ENCODE measurements at regions not wholly inside any gene's neighbourhood (a gene's known extent, or its start where the extent isn't known, plus 50 kb on each side); places are given as distances from the start of the nearest gene placed in this dataset.
"Not testable (repeated sequence)": the region's sequence is repeated elsewhere in the genome, so short reads cannot be mapped to it uniquely, and the experiment has no call there.

- no peak for DNase-seq
Observed at GRCh38 chr1:98112626-98113025, 191.8 kb upstream of the DPYD start.

GRCh38 chr1:98110674-98111073, 189.8 kb upstream of the DPYD start:
- no peak for DNase-seq

DNA sequence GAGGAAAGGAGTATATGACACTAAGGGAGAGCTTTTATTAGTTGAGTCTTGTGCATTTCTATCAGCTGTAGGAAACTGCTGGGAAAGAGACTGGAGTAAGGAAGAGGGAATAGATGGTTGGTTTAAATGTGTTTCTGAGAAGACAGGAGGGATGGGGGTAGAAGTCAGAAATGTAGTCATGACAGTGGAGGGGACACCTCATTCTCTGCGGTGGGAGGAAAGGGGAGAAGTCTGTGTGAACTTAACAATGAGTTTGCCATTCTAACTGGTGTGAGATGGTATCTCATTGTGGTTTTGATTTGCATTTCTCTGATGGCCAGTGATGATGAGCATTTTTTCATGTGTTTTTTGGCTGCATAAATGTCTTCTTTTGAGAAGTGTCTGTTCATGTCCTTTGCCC, 187.5 kb upstream of the DPYD start:
- not testable (repeated sequence) for DNase-seq

DNA sequence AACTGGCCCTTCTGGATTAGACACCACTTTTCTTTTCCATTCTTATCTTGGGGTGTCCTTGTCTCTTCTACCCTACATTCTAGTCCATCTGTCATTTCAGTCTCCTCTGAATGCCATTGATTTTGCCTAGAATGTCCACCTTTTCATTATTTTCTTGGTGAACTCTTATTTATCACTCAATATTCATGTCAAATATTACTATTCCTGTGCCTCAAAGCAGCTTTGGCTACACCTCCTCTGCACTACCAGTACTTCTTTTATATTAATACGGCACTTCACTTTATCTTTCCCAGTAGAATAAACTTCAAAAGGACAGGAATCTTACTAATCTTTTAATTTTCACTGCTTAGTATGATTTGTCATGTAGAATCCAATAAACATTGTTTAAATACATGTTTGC, 186.4 kb upstream of the DPYD start:
- no peak for DNase-seq

DNA sequence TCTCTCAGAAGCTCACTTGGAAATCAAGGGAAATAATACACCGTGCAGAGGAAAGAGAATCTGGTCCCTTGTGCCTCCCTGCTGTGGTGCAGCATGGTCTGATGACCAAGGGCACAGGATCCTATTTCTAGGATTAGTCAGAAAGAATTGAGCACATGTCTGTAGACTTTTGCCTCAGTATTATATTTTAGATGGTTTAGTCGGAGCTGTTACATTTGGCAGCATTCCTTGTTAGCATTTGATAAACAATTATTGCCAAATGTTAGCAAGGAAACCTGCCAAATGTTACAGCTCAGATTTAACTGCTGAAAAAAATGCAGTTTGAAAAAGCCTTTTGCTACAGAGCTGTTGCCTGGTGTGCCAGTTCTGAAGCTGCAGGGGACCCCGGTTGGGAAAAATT, 183.5 kb upstream of the DPYD start:
- DNase-seq, result no peak

DNA sequence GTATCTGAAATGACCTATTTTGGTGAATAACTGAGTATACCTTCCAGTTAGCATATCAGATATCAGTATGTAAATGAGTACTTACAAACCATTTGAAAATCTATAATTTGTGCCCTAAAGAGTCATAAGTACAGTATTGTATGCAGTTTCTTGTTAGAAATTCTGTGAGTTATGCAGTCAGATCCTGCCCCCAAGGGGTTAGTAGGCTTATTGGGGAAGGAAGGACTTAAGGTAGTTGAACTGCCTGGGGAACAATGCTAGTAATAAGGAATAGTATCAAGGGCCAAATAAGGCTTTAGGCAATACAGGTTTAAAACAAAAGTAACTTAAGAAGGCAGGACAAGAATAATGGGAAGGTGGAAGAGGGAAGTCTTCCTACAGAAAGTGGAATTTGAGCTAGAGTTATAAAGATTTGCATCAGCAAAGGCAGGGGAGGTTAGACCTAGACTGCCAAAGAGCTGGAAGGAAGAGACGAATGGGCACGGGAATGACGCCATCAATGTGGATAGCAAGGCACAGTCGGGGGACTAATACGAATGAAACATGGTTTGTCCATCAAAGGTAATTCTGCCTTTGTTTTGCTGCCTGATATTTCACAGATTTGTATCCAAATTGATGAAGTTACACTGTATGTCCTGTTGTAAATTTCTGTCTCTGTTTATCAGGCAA, 182.9 kb upstream of the DPYD start:
- peak; percentile 7 for DNase-seq

- DNase-seq, result no peak
Observed at GRCh38 chr1:98102345-98103030, 181.7 kb upstream of the DPYD start.

DNA sequence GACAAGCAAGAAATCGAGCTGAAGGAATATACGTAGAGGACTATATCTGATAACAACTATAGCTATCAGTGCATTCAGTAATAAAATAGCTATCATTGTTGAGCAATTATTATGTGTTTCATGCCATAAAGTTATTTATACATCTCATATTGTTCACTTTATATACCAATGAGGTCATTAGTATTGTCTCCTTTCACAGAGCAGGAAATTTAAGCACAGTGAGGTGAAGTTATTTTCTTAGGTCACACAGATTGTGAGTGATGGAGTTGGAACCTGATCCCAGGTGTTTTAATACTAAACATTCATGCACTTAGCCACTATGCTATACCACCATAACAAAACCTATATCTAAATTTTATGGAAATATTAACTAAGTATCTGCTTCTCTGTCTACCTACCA, 180.5 kb upstream of the DPYD start:
- DNase-seq, result no peak

DNA sequence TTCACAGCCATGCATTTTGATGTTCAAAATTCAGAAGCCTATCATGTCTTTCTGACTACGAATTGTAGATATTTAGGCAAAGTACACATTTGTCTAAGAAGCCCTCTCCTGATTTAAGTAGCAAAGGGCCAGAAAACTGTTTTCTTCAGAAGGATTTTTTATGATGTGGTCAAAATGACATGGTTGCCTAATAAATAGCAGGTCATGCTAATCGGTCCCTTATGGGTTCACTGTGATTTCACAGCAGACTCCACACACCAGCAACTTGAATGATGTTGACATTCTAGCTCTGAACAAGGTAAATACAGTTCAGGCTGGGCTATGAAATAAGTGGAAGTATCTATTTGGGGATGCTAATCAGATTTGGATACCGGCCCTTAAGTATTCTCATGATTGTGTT, 178.7 kb upstream of the DPYD start:
- DNase-seq, result no peak

- no peak for DNase-seq
Observed at GRCh38 chr1:98098473-98098872, 177.6 kb upstream of the DPYD start.

DNA sequence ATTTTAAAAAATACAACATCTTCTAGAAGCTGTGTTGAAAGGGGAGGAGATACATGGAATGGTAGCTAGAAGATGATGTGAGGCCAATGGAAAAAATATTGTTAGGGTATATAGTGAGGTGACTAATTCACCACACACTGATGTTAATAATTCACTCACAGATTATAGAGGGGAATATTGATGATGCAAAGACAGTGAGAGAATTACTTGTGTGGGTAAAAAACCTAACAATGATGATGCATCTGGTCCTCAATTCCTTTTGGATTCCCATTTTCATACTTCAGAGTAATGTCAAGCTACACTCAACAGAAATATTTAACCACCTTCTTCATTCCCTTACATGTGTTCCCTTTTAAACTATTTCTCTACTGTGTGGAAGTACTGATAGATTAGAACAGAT, 169.5 kb upstream of the DPYD start:
- DNase-seq, result no peak

- DNase-seq, result no peak
Observed at GRCh38 chr1:98088381-98088780, 167.5 kb upstream of the DPYD start.

GRCh38 chr1:98086796-98087441, 166.1 kb upstream of the DPYD start:
- DNase-seq, result no peak

DNA sequence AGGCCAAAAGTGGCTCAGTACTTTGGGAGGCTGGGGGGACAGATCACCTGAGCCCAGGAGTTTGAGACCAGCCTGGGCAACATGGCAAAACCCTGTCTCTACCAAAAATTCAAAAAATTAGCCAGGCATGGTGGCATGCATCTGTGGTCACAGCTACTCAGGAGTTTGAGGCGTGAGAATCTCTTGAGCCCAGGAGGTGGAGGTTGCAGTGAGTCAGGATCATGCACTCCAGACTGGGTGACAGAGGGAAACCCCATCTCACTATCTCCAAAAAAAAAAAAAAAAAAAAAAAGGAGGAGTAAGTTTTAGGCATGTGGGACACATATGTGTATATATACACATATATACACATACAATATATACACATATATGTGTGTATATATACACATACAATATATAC, 165.3 kb upstream of the DPYD start:
- no peak for DNase-seq

DNA sequence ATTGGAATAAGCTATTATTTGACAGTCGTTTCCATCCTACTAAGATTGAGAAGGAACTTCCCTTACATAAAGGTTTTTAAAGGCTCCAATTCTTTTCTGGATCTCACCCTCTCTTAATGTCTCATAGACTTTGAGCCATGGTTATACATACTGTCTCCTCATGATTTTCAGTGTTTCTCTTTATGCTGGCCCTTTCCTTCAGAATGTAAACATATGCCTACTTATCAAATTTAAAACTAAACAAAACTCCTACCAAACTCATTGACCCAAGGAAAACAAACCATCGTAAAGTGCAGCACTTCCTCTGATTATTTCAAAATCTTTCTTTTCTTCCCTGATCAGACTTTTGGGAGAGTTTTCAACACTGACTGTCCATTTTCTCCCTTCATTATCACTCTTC, 163.4 kb upstream of the DPYD start:
- DNase-seq, result no peak

- no peak for DNase-seq
Observed at GRCh38 chr1:98081944-98082343, 161.1 kb upstream of the DPYD start.

DNA sequence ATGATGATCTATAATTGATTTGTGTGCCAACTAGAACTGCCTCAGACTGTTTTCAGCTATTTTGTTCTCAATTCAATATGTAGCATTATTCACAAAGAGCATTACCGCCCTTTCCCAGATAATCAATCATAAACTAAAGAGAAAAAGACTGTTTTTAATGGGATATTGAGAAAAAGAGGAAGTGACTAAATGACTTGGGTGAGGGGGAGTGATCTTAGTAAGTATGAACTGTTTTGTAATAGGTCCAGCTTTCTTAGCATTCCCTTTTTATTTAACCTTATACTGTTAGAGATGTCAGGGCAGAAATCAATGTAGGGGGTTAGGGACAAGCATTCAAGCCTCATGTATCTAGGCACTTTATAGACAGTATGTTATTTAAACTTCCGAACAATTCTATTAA, 157.8 kb upstream of the DPYD start:
- DNase-seq, result no peak

- no peak for DNase-seq
Observed at GRCh38 chr1:98077691-98078090, 156.9 kb upstream of the DPYD start.

DNA sequence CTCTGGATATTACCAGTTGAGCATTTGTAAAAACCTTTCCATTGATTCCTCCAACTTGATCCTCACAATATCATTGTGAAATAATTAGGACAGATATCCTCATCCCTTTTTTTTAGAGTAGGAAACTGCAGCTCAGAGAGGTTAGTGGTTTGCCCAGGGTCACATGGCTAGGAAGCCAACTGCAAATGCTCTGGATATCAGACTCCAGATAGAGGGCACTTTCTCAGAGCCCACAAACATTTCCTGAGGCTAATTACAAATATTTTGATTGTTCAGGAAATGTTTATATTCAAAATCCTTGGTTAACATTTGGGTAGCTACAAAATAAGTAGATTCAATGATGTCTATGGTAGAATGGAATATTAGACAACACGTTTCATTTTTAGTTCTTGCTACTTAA, 154.8 kb upstream of the DPYD start:
- DNase-seq, result no peak

DNA sequence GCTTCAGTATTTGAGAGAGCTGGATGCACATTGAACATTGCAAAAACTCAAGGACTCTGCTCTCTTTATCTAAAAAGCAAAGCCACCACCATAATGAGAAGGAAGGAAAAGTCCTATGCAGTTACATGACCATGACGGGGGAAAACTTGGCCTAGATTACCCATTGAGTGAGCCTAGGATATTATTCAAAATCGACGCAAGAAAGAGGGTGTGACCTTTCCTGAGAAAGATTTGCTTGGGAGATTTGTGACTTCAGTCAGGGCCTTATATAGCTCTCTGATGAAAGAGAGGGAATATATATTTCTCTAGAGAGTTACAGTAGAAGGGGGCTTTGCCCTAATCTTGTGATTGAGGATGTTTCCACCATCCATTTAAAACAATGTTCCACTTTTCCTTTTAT, 153.0 kb upstream of the DPYD start:
- DNase-seq, result no peak

GRCh38 chr1:98073106-98073505, 152.3 kb upstream of the DPYD start:
- DNase-seq, result no peak

DNA sequence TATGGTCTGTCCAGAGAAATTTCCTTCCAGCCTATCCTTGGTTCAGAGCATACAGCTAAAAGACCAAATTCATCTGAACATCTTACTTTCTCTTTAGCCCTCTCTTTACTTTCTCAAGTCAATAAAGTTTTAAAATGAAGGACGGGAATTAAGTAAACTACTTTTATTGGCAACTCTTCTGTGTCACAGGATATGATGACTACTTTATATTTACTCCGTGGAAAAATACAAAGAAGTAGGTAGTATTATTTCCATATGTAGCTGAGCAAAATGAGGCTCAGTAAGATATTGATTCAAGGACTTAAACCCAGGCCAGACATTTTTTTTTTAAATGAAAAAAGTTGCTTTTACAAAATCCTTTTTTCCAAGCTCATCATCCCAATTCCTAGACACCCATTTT, 151.2 kb upstream of the DPYD start:
- no peak for DNase-seq

DNA sequence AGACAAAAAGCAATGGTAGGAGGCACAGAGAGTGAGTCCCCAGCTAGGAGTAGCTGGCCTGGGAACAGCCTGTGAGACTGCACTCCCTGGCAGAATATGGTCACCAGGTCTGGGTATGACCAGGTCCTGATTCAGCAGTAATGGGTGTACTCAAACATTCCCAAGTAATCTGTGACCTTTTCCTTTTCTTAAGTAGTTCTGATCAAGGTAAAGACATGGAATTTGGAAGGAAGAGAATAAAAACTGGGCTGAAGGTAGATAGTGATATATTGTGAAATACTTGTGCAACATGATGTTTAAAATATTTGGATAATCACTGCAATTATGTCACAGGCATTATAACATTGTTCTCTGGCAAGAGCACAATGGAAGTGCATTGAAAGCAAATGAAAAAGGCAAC, 147.2 kb upstream of the DPYD start:
- no peak for DNase-seq

- no peak for DNase-seq
Observed at GRCh38 chr1:98066911-98067310, 146.1 kb upstream of the DPYD start.
